ENCODE measurements at regions not wholly inside any gene's neighbourhood (a gene's known extent, or its start where the extent isn't known, plus 50 kb on each side); places are given as distances from the start of the nearest gene placed in this dataset.

DNA sequence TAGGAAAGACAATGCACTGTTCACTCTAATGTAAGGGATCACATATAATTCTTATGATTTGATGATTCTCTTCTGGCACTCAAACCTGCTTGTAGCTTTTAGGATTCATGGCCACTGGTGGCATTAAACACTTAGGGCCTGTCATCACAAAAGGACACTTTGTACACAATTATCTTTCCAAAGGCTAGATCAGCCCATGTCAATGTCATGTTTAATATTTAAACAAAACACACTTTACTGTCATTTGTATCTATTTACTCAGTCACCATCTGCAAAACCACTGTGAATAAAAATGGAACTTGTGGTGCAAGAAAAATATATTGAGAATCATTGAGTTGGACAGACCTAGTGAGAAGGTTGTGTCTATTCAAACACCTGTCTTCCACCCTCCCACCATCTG lies 83.6 kb upstream of the TTC29 start:
- TF ChIP-seq, protein P1, sequence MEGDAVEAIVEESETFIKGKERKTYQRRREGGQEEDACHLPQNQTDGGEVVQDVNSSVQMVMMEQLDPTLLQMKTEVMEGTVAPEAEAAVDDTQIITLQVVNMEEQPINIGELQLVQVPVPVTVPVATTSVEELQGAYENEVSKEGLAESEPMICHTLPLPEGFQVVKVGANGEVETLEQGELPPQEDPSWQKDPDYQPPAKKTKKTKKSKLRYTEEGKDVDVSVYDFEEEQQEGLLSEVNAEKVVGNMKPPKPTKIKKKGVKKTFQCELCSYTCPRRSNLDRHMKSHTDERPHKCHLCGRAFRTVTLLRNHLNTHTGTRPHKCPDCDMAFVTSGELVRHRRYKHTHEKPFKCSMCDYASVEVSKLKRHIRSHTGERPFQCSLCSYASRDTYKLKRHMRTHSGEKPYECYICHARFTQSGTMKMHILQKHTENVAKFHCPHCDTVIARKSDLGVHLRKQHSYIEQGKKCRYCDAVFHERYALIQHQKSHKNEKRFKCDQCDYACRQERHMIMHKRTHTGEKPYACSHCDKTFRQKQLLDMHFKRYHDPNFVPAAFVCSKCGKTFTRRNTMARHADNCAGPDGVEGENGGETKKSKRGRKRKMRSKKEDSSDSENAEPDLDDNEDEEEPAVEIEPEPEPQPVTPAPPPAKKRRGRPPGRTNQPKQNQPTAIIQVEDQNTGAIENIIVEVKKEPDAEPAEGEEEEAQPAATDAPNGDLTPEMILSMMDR (IDR thresholded peaks at IDR 0.05): no peak
- no peak for TF ChIP-seq POLR2A (IDR thresholded peaks at IDR 0.05)
